ENCODE measurements at regions not wholly inside any gene's neighbourhood (a gene's known extent, or its start where the extent isn't known, plus 50 kb on each side); places are given as distances from the start of the nearest gene placed in this dataset.

- H2BK12ac ChIP-seq (ENCODE audit: low read length) = no peak overlapping the region
- H3K4me2 ChIP-seq (ENCODE audit: low read length) = no peak overlapping the region
- H4K8ac ChIP-seq (ENCODE audit: low read depth, low read length) = no peak overlapping the region
- no peak overlapping the region for H3K4me3 ChIP-seq (ENCODE audit: low read depth, low read length)
- peaks cover 7 to 9% of the 10 kb centered on the region in 2 experiments for H3K4me1 ChIP-seq (ENCODE audit: control insufficient read depth in 1 of 2, insufficient read depth in 2 of 2, low read length in 2 of 2)
- H4K91ac ChIP-seq (ENCODE audit: low read depth, low read length) = no peak overlapping the region
- H3K9me3 ChIP-seq (ENCODE audit: insufficient read depth, low read depth, low read length) = no peaks in the 10 kb centered on the region
- no peak overlapping the region for H3K9ac ChIP-seq (ENCODE audit: low read length)
- no peak overlapping the region for H3K18ac ChIP-seq (ENCODE audit: low read length)
- H2AK5ac ChIP-seq (ENCODE audit: low read length) = no peak overlapping the region
- H2AFZ ChIP-seq (ENCODE audit: insufficient read depth, low read length, poor library complexity) = no peak overlapping the region
- H4K12ac ChIP-seq (ENCODE audit: low read depth, low read length) = no peak overlapping the region
- no peak for DNase-seq
- H3K36me3 ChIP-seq (ENCODE audit: control insufficient read depth in 1 of 2, insufficient read depth in 2 of 2, low read length in 2 of 2) = no peaks in the 10 kb centered on the region
- no peak overlapping the region for H3K27ac ChIP-seq (ENCODE audit: low read depth, low read length)
- H3K14ac ChIP-seq (ENCODE audit: low read length) = no peak overlapping the region
- H2BK120ac ChIP-seq (ENCODE audit: insufficient read depth, low read length, poor library complexity) = no peak overlapping the region
- no peaks in the 10 kb centered on the region for H3K79me2 ChIP-seq (ENCODE audit: control insufficient read depth, insufficient read depth, low read length, poor library complexity)
- H3K27me3 ChIP-seq (ENCODE audit: insufficient read depth, low read length) = no peaks in the 10 kb centered on the region
- H3K79me1 ChIP-seq (ENCODE audit: low read length) = peaks cover 6% of the 10 kb centered on the region
- H3K23ac ChIP-seq (ENCODE audit: low read length) = no peak overlapping the region
- no peak overlapping the region for H3K4ac ChIP-seq (ENCODE audit: low read depth, low read length)
- no peak overlapping the region for H2BK5ac ChIP-seq (ENCODE audit: low read depth, low read length, poor library complexity)
Observed at GRCh38 chr9:88312045-88312444, 76.2 kb upstream of the SPIN1 start.

- Histone ChIP-seq H3K9ac (ENCODE audit: low read length) (no peak overlapping the region), H3K36me3 (ENCODE audit: control insufficient read depth in 1 of 2, insufficient read depth in 2 of 2, low read length in 2 of 2) (no peaks in the 10 kb centered on the region), H4K12ac (ENCODE audit: low read depth, low read length) (no peak overlapping the region), H3K27ac (ENCODE audit: low read depth, low read length) (no peak overlapping the region), H3K14ac (ENCODE audit: low read length) (no peak overlapping the region), H3K27me3 (ENCODE audit: insufficient read depth, low read length) (no peaks in the 10 kb centered on the region), H3K4me1 (ENCODE audit: control insufficient read depth in 1 of 2, insufficient read depth in 2 of 2, low read length in 2 of 2) (peaks cover 7 to 9% of the 10 kb centered on the region in 2 experiments), H4K91ac (ENCODE audit: low read depth, low read length) (no peak overlapping the region), H2BK120ac (ENCODE audit: insufficient read depth, low read length, poor library complexity) (peak overlapping the region; percentile 41), H3K23ac (ENCODE audit: low read length) (no peak overlapping the region), H3K4me2 (ENCODE audit: low read length) (no peak overlapping the region), H3K9me3 (ENCODE audit: insufficient read depth, low read depth, low read length) (no peaks in the 10 kb centered on the region), H4K8ac (ENCODE audit: low read depth, low read length) (peak overlapping the region; percentile 17), H2AFZ (ENCODE audit: insufficient read depth, low read length, poor library complexity) (no peak overlapping the region), H2BK5ac (ENCODE audit: low read depth, low read length, poor library complexity) (no peak overlapping the region), H3K79me1 (ENCODE audit: low read length) (peaks cover 6% of the 10 kb centered on the region), H2BK12ac (ENCODE audit: low read length) (peak overlapping the region; percentile 74), H2AK5ac (ENCODE audit: low read length) (peak overlapping the region; percentile 80), H3K4me3 (ENCODE audit: low read depth, low read length) (no peak overlapping the region), H3K18ac (ENCODE audit: low read length) (no peak overlapping the region), H3K4ac (ENCODE audit: low read depth, low read length) (peak overlapping the region; percentile 68), H3K79me2 (ENCODE audit: control insufficient read depth, insufficient read depth, low read length, poor library complexity) (no peaks in the 10 kb centered on the region)
- DNase-seq = peak; percentile 56 to 61
- no CpG with 5 or more reads among the region's 10 CpGs for WGBS (ENCODE audit: extremely low coverage, insufficient coverage, insufficient read length)
Observed at GRCh38 chr9:88310310-88310980, 77.8 kb upstream of the SPIN1 start.

DNA sequence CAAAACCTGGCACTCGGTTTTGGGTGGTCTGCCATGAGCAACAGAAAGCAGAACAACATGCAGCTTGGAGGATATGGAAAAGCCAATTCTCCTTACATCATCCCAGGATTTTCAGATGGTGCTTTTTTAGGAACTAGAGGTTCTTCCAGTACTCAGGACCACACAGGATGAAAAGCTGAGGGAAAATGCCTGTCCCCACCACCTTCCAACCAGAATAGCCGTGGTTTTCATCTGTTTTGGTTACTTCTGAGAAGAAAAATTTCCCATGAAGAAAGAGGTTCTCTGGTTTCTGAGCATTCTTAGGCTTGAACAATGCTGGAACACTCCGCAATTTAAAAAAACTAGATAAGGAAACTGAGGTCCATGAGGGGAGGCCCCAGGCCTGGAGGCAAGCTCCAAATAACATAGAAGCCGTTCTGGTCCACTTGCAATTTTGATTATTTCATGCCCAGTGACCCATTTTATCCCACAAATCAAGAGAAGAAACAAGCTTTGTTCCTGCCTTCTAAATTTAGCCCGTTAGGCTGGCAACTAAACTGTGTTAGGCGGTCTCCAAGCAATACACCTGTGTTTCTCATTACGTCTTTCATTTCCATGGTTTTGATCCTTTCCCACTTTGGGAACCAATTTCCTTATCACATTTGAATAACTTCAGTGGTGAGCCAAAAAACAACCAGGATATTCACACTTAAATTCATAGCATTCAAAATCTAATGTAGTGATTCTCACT is 79.2 kb upstream of the SPIN1 start:
- DNase-seq = no peak
- Histone ChIP-seq H3K4me1 (ENCODE audit: control insufficient read depth in 1 of 2, insufficient read depth in 2 of 2, low read length in 2 of 2) (peaks cover 7 to 9% of the 10 kb centered on the region in 2 experiments), H4K91ac (ENCODE audit: low read depth, low read length) (peak overlapping the region; percentile 18), H2AK5ac (ENCODE audit: low read length) (no peak overlapping the region), H3K36me3 (ENCODE audit: control insufficient read depth in 1 of 2, insufficient read depth in 2 of 2, low read length in 2 of 2) (no peaks in the 10 kb centered on the region), H4K8ac (ENCODE audit: low read depth, low read length) (no peak overlapping the region), H3K23ac (ENCODE audit: low read length) (no peak overlapping the region), H3K27ac (ENCODE audit: low read depth, low read length) (no peak overlapping the region), H3K79me1 (ENCODE audit: low read length) (peaks cover 5% of the 10 kb centered on the region), H3K18ac (ENCODE audit: low read length) (no peak overlapping the region), H2BK12ac (ENCODE audit: low read length) (peak overlapping the region; percentile 53), H3K14ac (ENCODE audit: low read length) (no peak overlapping the region), H2BK5ac (ENCODE audit: low read depth, low read length, poor library complexity) (no peak overlapping the region), H2AFZ (ENCODE audit: insufficient read depth, low read length, poor library complexity) (no peak overlapping the region), H2BK120ac (ENCODE audit: insufficient read depth, low read length, poor library complexity) (no peak overlapping the region), H3K4ac (ENCODE audit: low read depth, low read length) (no peak overlapping the region), H3K9me3 (ENCODE audit: insufficient read depth, low read depth, low read length) (no peaks in the 10 kb centered on the region), H3K4me3 (ENCODE audit: low read depth, low read length) (no peak overlapping the region), H3K9ac (ENCODE audit: low read length) (no peak overlapping the region), H3K27me3 (ENCODE audit: insufficient read depth, low read length) (no peaks in the 10 kb centered on the region), H3K4me2 (ENCODE audit: low read length) (no peak overlapping the region), H4K12ac (ENCODE audit: low read depth, low read length) (no peak overlapping the region), H3K79me2 (ENCODE audit: control insufficient read depth, insufficient read depth, low read length, poor library complexity) (no peaks in the 10 kb centered on the region)
- no CpG with 5 or more reads among the region's 7 CpGs for WGBS (ENCODE audit: extremely low coverage, insufficient coverage, insufficient read length)

GRCh38 chr9:88307136-88307535 is 81.1 kb upstream of the SPIN1 start:
- Histone ChIP-seq H2AFZ (ENCODE audit: insufficient read depth, low read length, poor library complexity) (no peak overlapping the region), H3K36me3 (ENCODE audit: control insufficient read depth in 1 of 2, insufficient read depth in 2 of 2, low read length in 2 of 2) (no peaks in the 10 kb centered on the region), H3K79me2 (ENCODE audit: control insufficient read depth, insufficient read depth, low read length, poor library complexity) (no peaks in the 10 kb centered on the region), H2BK12ac (ENCODE audit: low read length) (no peak overlapping the region), H3K9me3 (ENCODE audit: insufficient read depth, low read depth, low read length) (no peaks in the 10 kb centered on the region), H3K4me2 (ENCODE audit: low read length) (no peak overlapping the region), H3K14ac (ENCODE audit: low read length) (no peak overlapping the region), H3K4me1 (ENCODE audit: control insufficient read depth in 1 of 2, insufficient read depth in 2 of 2, low read length in 2 of 2) (peaks cover 2 to 4% of the 10 kb centered on the region in 2 experiments), H2AK5ac (ENCODE audit: low read length) (no peak overlapping the region), H3K4me3 (ENCODE audit: low read depth, low read length) (no peak overlapping the region), H3K27me3 (ENCODE audit: insufficient read depth, low read length) (no peaks in the 10 kb centered on the region), H2BK5ac (ENCODE audit: low read depth, low read length, poor library complexity) (no peak overlapping the region), H3K23ac (ENCODE audit: low read length) (no peak overlapping the region), H4K12ac (ENCODE audit: low read depth, low read length) (no peak overlapping the region), H3K18ac (ENCODE audit: low read length) (no peak overlapping the region), H3K27ac (ENCODE audit: low read depth, low read length) (no peak overlapping the region), H4K8ac (ENCODE audit: low read depth, low read length) (peak overlapping the region; percentile 35), H2BK120ac (ENCODE audit: insufficient read depth, low read length, poor library complexity) (no peak overlapping the region), H4K91ac (ENCODE audit: low read depth, low read length) (no peak overlapping the region), H3K4ac (ENCODE audit: low read depth, low read length) (no peak overlapping the region), H3K9ac (ENCODE audit: low read length) (no peak overlapping the region), H3K79me1 (ENCODE audit: low read length) (peaks cover 2% of the 10 kb centered on the region)
- WGBS (ENCODE audit: extremely low coverage, insufficient coverage, insufficient read length) = no CpG with 5 or more reads among the region's 7 CpGs
- DNase-seq = no peak

Data from trophoblast cell (in vitro differentiated cells and primary cell).